A673 (cell line): ENCODE measurements at regions not wholly inside any gene's neighbourhood (a gene's known extent, or its start where the extent isn't known, plus 50 kb on each side); places are given as distances from the start of the nearest gene placed in this dataset.

Experiments used
- EZH2 ChIP-seq: fragments of 200-600 bp; sonication (generic); IDR thresholded peaks from 2 replicates; pipeline ENCODE4 v1.6.1; 2017; ENCODE audit warnings: borderline replicate concordance, low read depth, mild to moderate bottlenecking, mixed read lengths, antibody characterized with exemption, low read length; ENCODE audit not compliant: poor library complexity, severe bottlenecking
- TF ChIP-seq, protein P1 (sequence below): fragments of 300-800, 200-600 bp; sonication (generic); conservative IDR thresholded peaks from 2 replicates; pipeline ENCODE4 v1.5.1; 2017; ENCODE audit warnings: low read depth, mild to moderate bottlenecking, antibody characterized with exemption, low read length, moderate library complexity, mixed read lengths

DNA sequence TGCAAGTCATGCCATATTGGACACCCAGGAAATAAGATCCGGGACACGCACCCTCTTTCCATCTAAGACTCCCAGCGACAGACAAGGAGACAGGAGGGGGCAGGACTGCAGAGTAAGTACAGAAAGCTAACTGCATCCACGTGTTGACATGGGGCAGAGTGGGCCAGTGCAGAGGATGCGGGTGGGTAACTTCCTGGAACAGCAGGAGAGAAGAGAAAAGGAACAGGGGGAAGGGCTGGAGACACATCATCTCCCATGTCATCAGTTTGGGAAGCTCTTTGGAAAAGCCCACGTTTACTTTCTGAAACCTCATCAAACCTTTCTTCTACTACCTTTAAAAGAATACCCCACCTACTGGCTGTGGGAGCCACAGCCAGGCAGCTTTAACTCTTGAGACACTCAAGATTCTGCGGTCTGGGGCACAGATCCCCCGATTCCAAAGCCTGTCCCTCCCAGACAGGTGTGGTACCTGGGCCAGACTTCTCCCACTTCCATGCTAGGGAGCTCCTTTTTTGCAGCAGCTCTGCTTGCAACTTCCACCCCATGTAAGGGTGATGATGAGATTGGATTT is 273.5 kb upstream of the RPL38 start:
- TF ChIP-seq EZH2 = no peak
- TF ChIP-seq, protein P1, sequence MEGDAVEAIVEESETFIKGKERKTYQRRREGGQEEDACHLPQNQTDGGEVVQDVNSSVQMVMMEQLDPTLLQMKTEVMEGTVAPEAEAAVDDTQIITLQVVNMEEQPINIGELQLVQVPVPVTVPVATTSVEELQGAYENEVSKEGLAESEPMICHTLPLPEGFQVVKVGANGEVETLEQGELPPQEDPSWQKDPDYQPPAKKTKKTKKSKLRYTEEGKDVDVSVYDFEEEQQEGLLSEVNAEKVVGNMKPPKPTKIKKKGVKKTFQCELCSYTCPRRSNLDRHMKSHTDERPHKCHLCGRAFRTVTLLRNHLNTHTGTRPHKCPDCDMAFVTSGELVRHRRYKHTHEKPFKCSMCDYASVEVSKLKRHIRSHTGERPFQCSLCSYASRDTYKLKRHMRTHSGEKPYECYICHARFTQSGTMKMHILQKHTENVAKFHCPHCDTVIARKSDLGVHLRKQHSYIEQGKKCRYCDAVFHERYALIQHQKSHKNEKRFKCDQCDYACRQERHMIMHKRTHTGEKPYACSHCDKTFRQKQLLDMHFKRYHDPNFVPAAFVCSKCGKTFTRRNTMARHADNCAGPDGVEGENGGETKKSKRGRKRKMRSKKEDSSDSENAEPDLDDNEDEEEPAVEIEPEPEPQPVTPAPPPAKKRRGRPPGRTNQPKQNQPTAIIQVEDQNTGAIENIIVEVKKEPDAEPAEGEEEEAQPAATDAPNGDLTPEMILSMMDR = 0 out of 2 replicates have a peak, but pooled peaks have one; percentile 15
